Left lung (tissue), 4 donors: ENCODE measurements at regions not wholly inside any gene's neighbourhood (a gene's known extent, or its start where the extent isn't known, plus 50 kb on each side); places are given as distances from the start of the nearest gene placed in this dataset.

Experiments
- ATAC-seq: fragments of 200-7000 bp; cut with Tn5 transposase; one replicate; pipeline ENCODE4 v1.9.1; 2020; ENCODE audit warnings: moderate library complexity
- DNase-seq, 4 donors: peaks; one replicate each; pipeline ENCODE4 v3.0.0-alpha.2; 2013 to 2020
- H3K27ac ChIP-seq, 2 donors: fragments of 200-600 bp; sonication (generic) in 1 of 2; one replicate each; pipeline versions ENCODE4 v1.5.0 to v1.8.0; 2020 to 2021
- H3K27me3 ChIP-seq, 2 donors: fragments of 200-600 bp; sonication (generic) in 1 of 2; one replicate each; pipeline versions ENCODE4 v1.5.0 to v1.8.0; 2020 to 2021
- H3K36me3 ChIP-seq, 2 donors: fragments of 200-600 bp; sonication (generic) in 1 of 2; one replicate each; pipeline versions ENCODE4 v1.5.0 to v1.8.0; 2020 to 2021
- H3K4me1 ChIP-seq, 2 donors: fragments of 200-600 bp; one replicate each; pipeline ENCODE4 v1.8.0; 2021
- H3K4me3 ChIP-seq, 2 donors: fragments of 200-600 bp; sonication (generic) in 1 of 2; one replicate each; pipeline versions ENCODE4 v1.5.0 to v1.8.0; 2020 to 2021; ENCODE audit warnings: mild to moderate bottlenecking in 1 of 2
- H3K9me3 ChIP-seq, 2 donors: fragments of 200-600 bp; sonication (generic) in 1 of 2; one replicate each; pipeline versions ENCODE4 v1.5.0 to v1.8.0; 2020 to 2021
- CTCF ChIP-seq, 2 donors: fragments of 200-600 bp; sonication (generic) in 1 of 2; IDR thresholded peaks; one replicate each; pipeline versions ENCODE4 v1.5.0 to v1.8.0; 2021; ENCODE audit warnings: antibody characterized with exemption in 2 of 2
- intact Hi-C, 2 donors: fragments of 100-400 bp; cut with DNase I; formaldehyde crosslinking; loops; one replicate each; pipeline versions ENCODE4 v1.11.2 to v1.14.2; 2022
- donor health status: DM: no; HTN: yes; CAD: no.
- donor health status: DM: no; HTN: no; CAD: no.

GRCh38 chr5:130678637-130679036 lies 486.4 kb downstream of the HINT1 start:
- ATAC-seq (no peak), DNase-seq (no peak)
- TF ChIP-seq CTCF (IDR thresholded peaks at IDR 0.05), result no peak
- Histone ChIP-seq H3K9me3 (no peaks in the 10 kb centered on the region), H3K36me3 (no peaks in the 10 kb centered on the region), H3K4me3 (no peak overlapping the region), H3K4me1 (no peaks in the 10 kb centered on the region), H3K27ac (no peak overlapping the region), H3K27me3 (no peaks in the 10 kb centered on the region)
- intact Hi-C loops, result no loop called here

GRCh38 chr5:130666462-130666861 lies 498.6 kb downstream of the HINT1 start:
- no peak overlapping the region for H3K4me3 ChIP-seq
- ATAC-seq, result no peak
- no peak for DNase-seq
- H3K9me3 ChIP-seq, result peaks cover 0 to 14% of the 10 kb centered on the region in 2 donors
- no peak for TF ChIP-seq CTCF (IDR thresholded peaks at IDR 0.05)
- H3K36me3 ChIP-seq, result no peaks in the 10 kb centered on the region
- H3K27ac ChIP-seq, result no peak overlapping the region
- no peaks in the 10 kb centered on the region for H3K4me1 ChIP-seq
- intact Hi-C loops, result no loop called here
- no peaks in the 10 kb centered on the region for H3K27me3 ChIP-seq

GRCh38 chr5:130652176-130652575 lies 512.9 kb downstream of the HINT1 start:
- H3K4me1 ChIP-seq, result no peaks in the 10 kb centered on the region
- no peak for ATAC-seq
- TF ChIP-seq CTCF (IDR thresholded peaks at IDR 0.05), result no peak
- no peak for DNase-seq
- H3K27me3 ChIP-seq, result no peaks in the 10 kb centered on the region
- intact Hi-C loops, result no loop called here
- H3K27ac ChIP-seq, result no peak overlapping the region
- H3K9me3 ChIP-seq, result no peaks in the 10 kb centered on the region
- H3K4me3 ChIP-seq, result no peak overlapping the region
- H3K36me3 ChIP-seq, result no peaks in the 10 kb centered on the region

GRCh38 chr5:130651440-130651839 lies 513.6 kb downstream of the HINT1 start:
- TF ChIP-seq CTCF (IDR thresholded peaks at IDR 0.05), result no peak
- Histone ChIP-seq H3K27ac (no peak overlapping the region), H3K4me1 (no peaks in the 10 kb centered on the region), H3K9me3 (no peaks in the 10 kb centered on the region), H3K27me3 (no peaks in the 10 kb centered on the region), H3K4me3 (no peak overlapping the region), H3K36me3 (no peaks in the 10 kb centered on the region)
- DNase-seq (no peak), ATAC-seq (no peak)
- intact Hi-C loops, result no loop called here

- Histone ChIP-seq H3K4me3 (no peak overlapping the region), H3K27ac (no peak overlapping the region), H3K36me3 (no peaks in the 10 kb centered on the region), H3K4me1 (no peaks in the 10 kb centered on the region), H3K27me3 (no peaks in the 10 kb centered on the region), H3K9me3 (peaks cover 0 to 14% of the 10 kb centered on the region in 2 donors)
- no peak for DNase-seq
- no peak for TF ChIP-seq CTCF (IDR thresholded peaks at IDR 0.05)
- ATAC-seq, result no peak
- intact Hi-C loops, result no loop called here
Measured at GRCh38 chr5:130643321-130643720, 521.7 kb downstream of the HINT1 start.
